ENCODE measurements at regions not wholly inside any gene's neighbourhood (a gene's known extent, or its start where the extent isn't known, plus 50 kb on each side); places are given as distances from the start of the nearest gene placed in this dataset.

DNA sequence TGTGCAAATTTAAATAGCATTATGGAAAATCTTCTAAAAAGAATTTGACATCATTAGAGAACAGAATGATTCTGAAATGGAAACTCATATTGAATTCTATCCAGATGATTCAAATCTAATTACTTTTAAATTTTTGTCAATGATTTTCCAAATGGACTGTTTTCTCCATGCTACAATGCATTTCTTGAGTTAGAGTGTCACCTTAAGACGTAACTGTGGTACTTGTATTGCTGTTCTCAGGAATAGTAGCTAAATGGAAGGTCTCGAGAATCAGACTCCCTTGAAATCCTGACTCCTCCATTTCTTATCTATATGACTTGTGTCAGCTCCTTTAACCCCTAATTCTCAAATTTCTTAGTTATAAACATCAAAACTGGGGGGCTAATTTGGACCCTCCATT is 102.3 kb downstream of the P2RY1 start:
- TF ChIP-seq, protein P1, sequence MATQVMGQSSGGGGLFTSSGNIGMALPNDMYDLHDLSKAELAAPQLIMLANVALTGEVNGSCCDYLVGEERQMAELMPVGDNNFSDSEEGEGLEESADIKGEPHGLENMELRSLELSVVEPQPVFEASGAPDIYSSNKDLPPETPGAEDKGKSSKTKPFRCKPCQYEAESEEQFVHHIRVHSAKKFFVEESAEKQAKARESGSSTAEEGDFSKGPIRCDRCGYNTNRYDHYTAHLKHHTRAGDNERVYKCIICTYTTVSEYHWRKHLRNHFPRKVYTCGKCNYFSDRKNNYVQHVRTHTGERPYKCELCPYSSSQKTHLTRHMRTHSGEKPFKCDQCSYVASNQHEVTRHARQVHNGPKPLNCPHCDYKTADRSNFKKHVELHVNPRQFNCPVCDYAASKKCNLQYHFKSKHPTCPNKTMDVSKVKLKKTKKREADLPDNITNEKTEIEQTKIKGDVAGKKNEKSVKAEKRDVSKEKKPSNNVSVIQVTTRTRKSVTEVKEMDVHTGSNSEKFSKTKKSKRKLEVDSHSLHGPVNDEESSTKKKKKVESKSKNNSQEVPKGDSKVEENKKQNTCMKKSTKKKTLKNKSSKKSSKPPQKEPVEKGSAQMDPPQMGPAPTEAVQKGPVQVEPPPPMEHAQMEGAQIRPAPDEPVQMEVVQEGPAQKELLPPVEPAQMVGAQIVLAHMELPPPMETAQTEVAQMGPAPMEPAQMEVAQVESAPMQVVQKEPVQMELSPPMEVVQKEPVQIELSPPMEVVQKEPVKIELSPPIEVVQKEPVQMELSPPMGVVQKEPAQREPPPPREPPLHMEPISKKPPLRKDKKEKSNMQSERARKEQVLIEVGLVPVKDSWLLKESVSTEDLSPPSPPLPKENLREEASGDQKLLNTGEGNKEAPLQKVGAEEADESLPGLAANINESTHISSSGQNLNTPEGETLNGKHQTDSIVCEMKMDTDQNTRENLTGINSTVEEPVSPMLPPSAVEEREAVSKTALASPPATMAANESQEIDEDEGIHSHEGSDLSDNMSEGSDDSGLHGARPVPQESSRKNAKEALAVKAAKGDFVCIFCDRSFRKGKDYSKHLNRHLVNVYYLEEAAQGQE (IDR thresholded peaks at IDR 0.05; ENCODE audit: insufficient replicate concordance, low read depth), result no peak
- TF ChIP-seq CTCF (IDR thresholded peaks at IDR 0.05; ENCODE audit: insufficient read depth, low read length), result no peak
